ENCODE measurements at regions not wholly inside any gene's neighbourhood (a gene's known extent, or its start where the extent isn't known, plus 50 kb on each side); places are given as distances from the start of the nearest gene placed in this dataset.

DNA sequence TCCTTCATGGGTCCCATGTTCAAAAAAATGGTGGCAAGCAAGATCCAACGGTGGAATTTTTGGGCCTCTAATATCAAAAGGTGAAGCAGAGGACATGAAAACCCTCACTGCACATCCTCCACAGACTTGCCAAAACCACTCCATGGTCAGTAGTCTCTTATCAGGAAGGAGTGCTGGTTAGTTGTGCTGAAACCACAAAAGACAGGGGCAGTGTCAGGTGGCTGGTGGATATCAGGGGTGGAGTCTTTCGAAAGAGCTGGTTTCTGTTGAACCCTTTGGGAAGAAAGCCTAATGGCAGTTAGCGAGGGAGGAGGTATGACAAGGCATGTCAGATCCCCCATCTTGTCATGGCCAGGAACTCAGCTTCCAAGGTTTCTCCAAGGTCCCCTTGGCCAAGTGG lies 395.9 kb upstream of the CAMK1G start:
- intact Hi-C loops (cut with DNase I) = no loop called here
- H3K27me3 ChIP-seq = no peaks in the 10 kb centered on the region
- TF ChIP-seq, protein P1, sequence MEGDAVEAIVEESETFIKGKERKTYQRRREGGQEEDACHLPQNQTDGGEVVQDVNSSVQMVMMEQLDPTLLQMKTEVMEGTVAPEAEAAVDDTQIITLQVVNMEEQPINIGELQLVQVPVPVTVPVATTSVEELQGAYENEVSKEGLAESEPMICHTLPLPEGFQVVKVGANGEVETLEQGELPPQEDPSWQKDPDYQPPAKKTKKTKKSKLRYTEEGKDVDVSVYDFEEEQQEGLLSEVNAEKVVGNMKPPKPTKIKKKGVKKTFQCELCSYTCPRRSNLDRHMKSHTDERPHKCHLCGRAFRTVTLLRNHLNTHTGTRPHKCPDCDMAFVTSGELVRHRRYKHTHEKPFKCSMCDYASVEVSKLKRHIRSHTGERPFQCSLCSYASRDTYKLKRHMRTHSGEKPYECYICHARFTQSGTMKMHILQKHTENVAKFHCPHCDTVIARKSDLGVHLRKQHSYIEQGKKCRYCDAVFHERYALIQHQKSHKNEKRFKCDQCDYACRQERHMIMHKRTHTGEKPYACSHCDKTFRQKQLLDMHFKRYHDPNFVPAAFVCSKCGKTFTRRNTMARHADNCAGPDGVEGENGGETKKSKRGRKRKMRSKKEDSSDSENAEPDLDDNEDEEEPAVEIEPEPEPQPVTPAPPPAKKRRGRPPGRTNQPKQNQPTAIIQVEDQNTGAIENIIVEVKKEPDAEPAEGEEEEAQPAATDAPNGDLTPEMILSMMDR (IDR thresholded peaks at IDR 0.05) = no peak
- H3K4me1 ChIP-seq = no peaks in the 10 kb centered on the region
- no peak for DNase-seq (ENCODE audit: low spot score in 2 of 2)
- H3K9me3 ChIP-seq = no peaks in the 10 kb centered on the region
- no peaks in the 10 kb centered on the region for H3K36me3 ChIP-seq
- no peak overlapping the region for H3K4me3 ChIP-seq
- H3K27ac ChIP-seq = no peak overlapping the region

DNA sequence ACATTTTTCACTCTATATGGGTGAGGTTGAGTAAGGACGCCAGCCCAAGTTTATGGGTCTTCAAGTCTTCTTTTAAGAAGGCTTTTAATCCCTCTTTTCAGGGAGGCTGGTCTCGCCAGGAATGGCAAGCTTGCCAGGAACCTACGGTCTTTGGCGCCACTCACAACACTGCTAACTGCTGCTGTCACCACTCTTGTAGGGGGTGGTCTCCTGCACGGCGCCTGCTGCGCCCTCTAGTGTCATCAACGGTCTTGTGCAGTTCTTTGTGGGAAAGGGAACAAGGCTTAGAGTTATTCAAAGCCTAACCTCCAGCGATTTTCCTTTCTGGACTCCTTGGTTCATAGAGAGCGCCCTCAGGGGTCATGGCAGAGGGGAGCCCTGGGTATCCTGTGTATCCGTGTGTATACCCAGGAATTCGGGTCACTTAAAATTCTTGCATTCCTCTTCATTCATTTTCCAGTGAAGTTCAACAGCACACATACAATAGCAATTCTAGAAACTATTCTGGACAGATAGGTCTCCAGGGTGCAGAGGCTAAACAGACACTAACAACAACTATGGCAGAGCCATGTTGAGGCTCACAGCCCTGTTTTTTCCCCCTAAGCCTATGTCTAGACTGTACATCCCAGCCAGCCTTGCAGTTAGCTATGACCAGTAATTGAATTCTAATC lies 392.8 kb upstream of the CAMK1G start:
- intact Hi-C loops (cut with DNase I) = no loop called here
- H3K36me3 ChIP-seq = no peaks in the 10 kb centered on the region
- TF ChIP-seq, protein P1 (IDR thresholded peaks at IDR 0.05) = peak; percentile 37 to 73 (median 63)
- H3K9me3 ChIP-seq = peaks cover 5 to 10% of the 10 kb centered on the region in 2 donors
- DNase-seq (ENCODE audit: low spot score in 2 of 2) = no peak
- no peak overlapping the region for H3K27ac ChIP-seq
- H3K27me3 ChIP-seq = no peaks in the 10 kb centered on the region
- no peaks in the 10 kb centered on the region for H3K4me1 ChIP-seq
- no peak overlapping the region for H3K4me3 ChIP-seq

GRCh38 chr1:209191262-209191634 lies 392.3 kb upstream of the CAMK1G start:
- intact Hi-C loops (cut with DNase I) = no loop called here
- TF ChIP-seq, protein P1 (IDR thresholded peaks at IDR 0.05) = no peak
- Histone ChIP-seq H3K27ac (no peak overlapping the region), H3K4me1 (no peaks in the 10 kb centered on the region), H3K36me3 (no peaks in the 10 kb centered on the region), H3K4me3 (no peak overlapping the region), H3K9me3 (peaks cover 10 to 15% of the 10 kb centered on the region in 2 donors), H3K27me3 (no peaks in the 10 kb centered on the region)
- no peak for DNase-seq (ENCODE audit: low spot score in 2 of 2)

GRCh38 chr1:209196140-209196539 lies 387.4 kb upstream of the CAMK1G start:
- Histone ChIP-seq H3K4me3 (no peak overlapping the region), H3K4me1 (no peaks in the 10 kb centered on the region), H3K9me3 (peaks cover 12 to 28% of the 10 kb centered on the region in 2 donors), H3K36me3 (no peaks in the 10 kb centered on the region), H3K27ac (no peak overlapping the region), H3K27me3 (no peaks in the 10 kb centered on the region)
- no peak for DNase-seq (ENCODE audit: low spot score in 2 of 2)
- intact Hi-C loops (cut with DNase I) = no loop called here
- TF ChIP-seq, protein P1 (IDR thresholded peaks at IDR 0.05) = no peak

- Histone ChIP-seq H3K27ac (no peak overlapping the region), H3K36me3 (no peaks in the 10 kb centered on the region), H3K27me3 (no peaks in the 10 kb centered on the region), H3K4me1 (no peaks in the 10 kb centered on the region), H3K9me3 (peaks cover 12 to 28% of the 10 kb centered on the region in 2 donors), H3K4me3 (no peak overlapping the region)
- no peak for DNase-seq (ENCODE audit: low spot score in 2 of 2)
- intact Hi-C loops (cut with DNase I) = no loop called here
- TF ChIP-seq, protein P1 (IDR thresholded peaks at IDR 0.05) = no peak
These were observed 384.4 kb upstream of the CAMK1G start for GRCh38 chr1:209198961-209199750.

All from ascending aorta (tissue), 2 donors.